K562 (cell line): ENCODE measurements at regions not wholly inside any gene's neighbourhood (a gene's known extent, or its start where the extent isn't known, plus 50 kb on each side); places are given as distances from the start of the nearest gene placed in this dataset.

ENCODE experiments used
- CEBPB ChIP-seq: fragments of 450-650 bp; IDR thresholded peaks from 2 replicates; pipeline ENCODE4 v1.6.1; 2016; ENCODE audit warnings: missing genetic modification characterization, missing compliant biosample characterization
- KAT2B ChIP-seq: IDR thresholded peaks from one replicate; pipeline ENCODE4 v1.6.1; 2012; ENCODE audit warnings: low read depth, mild to moderate bottlenecking, control low read depth, inconsistent platforms, low read length, moderate library complexity
- LEF1 ChIP-seq: fragments of 450-650 bp; IDR thresholded peaks from 2 replicates; pipeline ENCODE4 v1.6.1; 2016; ENCODE audit warnings: mild to moderate bottlenecking
- POLR2AphosphoS5 ChIP-seq: IDR thresholded peaks from 2 replicates; pipeline ENCODE4 v1.6.1; 2011; ENCODE audit warnings: mild to moderate bottlenecking, low read depth, low read length, moderate library complexity; ENCODE audit not compliant: control insufficient read depth, insufficient read depth
- RB1 ChIP-seq: fragments of 450-650 bp; IDR thresholded peaks from 2 replicates; pipeline ENCODE4 v1.6.1; 2017; ENCODE audit warnings: low read depth, mild to moderate bottlenecking
- SP2 ChIP-seq: IDR thresholded peaks from 2 replicates; pipeline ENCODE4 v1.6.1; 2011; ENCODE audit warnings: mild to moderate bottlenecking, low read depth, low read length, moderate library complexity; ENCODE audit not compliant: poor library complexity, severe bottlenecking; ENCODE audit errors: extremely low read depth
- ZNF274 ChIP-seq: IDR thresholded peaks from 2 replicates; pipeline ENCODE4 v1.6.1; 2011; ENCODE audit warnings: low read depth, mild to moderate bottlenecking, low read length, moderate library complexity, borderline replicate concordance

DNA sequence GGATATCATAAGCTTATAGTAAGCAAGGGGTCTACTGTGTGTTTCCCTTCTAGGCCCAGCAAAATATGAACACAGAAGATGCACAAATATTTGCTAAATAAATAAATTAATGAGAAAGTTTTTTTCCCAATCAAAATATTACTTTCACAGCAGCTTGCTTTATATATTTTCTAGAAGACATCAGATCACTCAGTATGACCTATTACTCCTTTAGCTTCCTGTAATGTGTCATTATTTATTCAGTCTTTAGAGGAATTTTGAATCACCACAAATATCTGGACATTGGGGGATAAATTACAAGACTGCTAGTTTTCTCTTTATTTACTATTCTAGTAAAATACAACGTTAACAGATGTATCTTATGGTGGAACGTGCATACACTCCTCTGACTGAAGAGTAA is 765.8 kb upstream of the POM121L12 start:
- TF ChIP-seq RB1 (no peak), POLR2AphosphoS5 (no peak), LEF1 (no peak), CEBPB (tag) (no peak), ZNF274 (no peak), SP2 (no peak), KAT2B (no peak)
